ENCODE measurements at regions not wholly inside any gene's neighbourhood (a gene's known extent, or its start where the extent isn't known, plus 50 kb on each side); places are given as distances from the start of the nearest gene placed in this dataset.

- TF ChIP-seq TAF1 (IDR thresholded peaks at IDR 0.05; ENCODE audit: borderline replicate concordance, insufficient read depth, low read length) (no peak), REST (IDR thresholded peaks at IDR 0.05; ENCODE audit: insufficient read depth in 1 of 2, low read depth in 2 of 2, low read length in 2 of 2) (no peak), FOXP2 (optimal IDR thresholded peaks at IDR 0.05; ENCODE audit: borderline replicate concordance, extremely low read depth, extremely low read length, insufficient read depth) (no peak), POLR2AphosphoS5 (IDR thresholded peaks at IDR 0.05; ENCODE audit: low read depth, low read length) (no peak), SIN3A (IDR thresholded peaks at IDR 0.05; ENCODE audit: borderline replicate concordance, insufficient read depth, low read length) (no peak)
These were observed 303.9 kb upstream of the LRFN5 start for GRCh38 chr14:41302776-41303175.

GRCh38 chr14:41299924-41300323 lies 306.8 kb upstream of the LRFN5 start:
- TF ChIP-seq POLR2AphosphoS5 (IDR thresholded peaks at IDR 0.05; ENCODE audit: low read depth, low read length) (no peak), TAF1 (IDR thresholded peaks at IDR 0.05; ENCODE audit: borderline replicate concordance, insufficient read depth, low read length) (no peak), SIN3A (IDR thresholded peaks at IDR 0.05; ENCODE audit: borderline replicate concordance, insufficient read depth, low read length) (no peak), REST (IDR thresholded peaks at IDR 0.05; ENCODE audit: insufficient read depth in 1 of 2, low read depth in 2 of 2, low read length in 2 of 2) (no peak), FOXP2 (optimal IDR thresholded peaks at IDR 0.05; ENCODE audit: borderline replicate concordance, extremely low read depth, extremely low read length, insufficient read depth) (no peak)

GRCh38 chr14:41298328-41298690 lies 308.4 kb upstream of the LRFN5 start:
- TF ChIP-seq FOXP2 (optimal IDR thresholded peaks at IDR 0.05; ENCODE audit: borderline replicate concordance, extremely low read depth, extremely low read length, insufficient read depth) (no peak), SIN3A (IDR thresholded peaks at IDR 0.05; ENCODE audit: borderline replicate concordance, insufficient read depth, low read length) (no peak), REST (IDR thresholded peaks at IDR 0.05; ENCODE audit: insufficient read depth in 1 of 2, low read depth in 2 of 2, low read length in 2 of 2) (no peak), POLR2AphosphoS5 (IDR thresholded peaks at IDR 0.05; ENCODE audit: low read depth, low read length) (no peak), TAF1 (IDR thresholded peaks at IDR 0.05; ENCODE audit: borderline replicate concordance, insufficient read depth, low read length) (no peak)

- TF ChIP-seq SIN3A (IDR thresholded peaks at IDR 0.05; ENCODE audit: borderline replicate concordance, insufficient read depth, low read length) (no peak), POLR2AphosphoS5 (IDR thresholded peaks at IDR 0.05; ENCODE audit: low read depth, low read length) (no peak), TAF1 (IDR thresholded peaks at IDR 0.05; ENCODE audit: borderline replicate concordance, insufficient read depth, low read length) (no peak), REST (IDR thresholded peaks at IDR 0.05; ENCODE audit: insufficient read depth in 1 of 2, low read depth in 2 of 2, low read length in 2 of 2) (no peak), FOXP2 (optimal IDR thresholded peaks at IDR 0.05; ENCODE audit: borderline replicate concordance, extremely low read depth, extremely low read length, insufficient read depth) (no peak)
These were observed 308.9 kb upstream of the LRFN5 start for GRCh38 chr14:41297576-41298327.

Measured in PFSK-1 (cell line).